Brain microvascular endothelial cell (primary cell): ENCODE measurements at regions not wholly inside any gene's neighbourhood (a gene's known extent, or its start where the extent isn't known, plus 50 kb on each side); places are given as distances from the start of the nearest gene placed in this dataset.

Experiments
- DNase-seq: peaks from one replicate; pipeline ENCODE4 v3.0.0-alpha.2; 2020
- H3K27ac ChIP-seq: fragments of 250-450 bp; sonication (Bioruptor Pico); 2 replicates; pipeline ENCODE4 v1.5.1; 2020; ENCODE audit warnings: mild to moderate bottlenecking, moderate library complexity
- H3K27me3 ChIP-seq: fragments of 250-450 bp; sonication (Bioruptor Pico); replicated peaks from 2 replicates; pipeline ENCODE4 v1.5.1; 2020; ENCODE audit warnings: mild to moderate bottlenecking
- H3K36me3 ChIP-seq: fragments of 250-450 bp; sonication (Bioruptor Pico); replicated peaks from 2 replicates; pipeline ENCODE4 v1.5.1; 2020; ENCODE audit warnings: mild to moderate bottlenecking
- H3K4me3 ChIP-seq: 2 replicates; pipeline ENCODE4 v1.5.1; 2011; ENCODE audit warnings: low read depth, mild to moderate bottlenecking, control low read depth, low read length, moderate library complexity
- CTCF ChIP-seq: IDR thresholded peaks from 2 replicates; pipeline ENCODE4 v1.5.1; 2011; ENCODE audit warnings: low read depth, mild to moderate bottlenecking, moderate library complexity, low read length, control low read depth, inconsistent platforms; ENCODE audit errors: missing control alignments
- in situ Hi-C: cut with HindIII; loops from 2 replicates; pipeline ENCODE4 v1.10.0; 2017; ENCODE audit warnings: low sequenced_read_pairs, low pct_ligation_motif_present

- Histone ChIP-seq H3K4me3 (no peak overlapping the region), H3K36me3 (no peaks in the 10 kb centered on the region), H3K27ac (no peak overlapping the region), H3K27me3 (no peaks in the 10 kb centered on the region)
- TF ChIP-seq CTCF: no peak
- in situ Hi-C loops: no loop called here
- no peak for DNase-seq
Observed at GRCh38 chr3:72191209-72191960, 406.4 kb upstream of the PROK2 start.

GRCh38 chr3:72190050-72190449, 405.1 kb upstream of the PROK2 start:
- in situ Hi-C loops: no loop called here
- no peaks in the 10 kb centered on the region for H3K27me3 ChIP-seq
- H3K4me3 ChIP-seq: no peak overlapping the region
- DNase-seq: no peak
- no peaks in the 10 kb centered on the region for H3K36me3 ChIP-seq
- TF ChIP-seq CTCF: no peak
- H3K27ac ChIP-seq: no peak overlapping the region

- no peak for DNase-seq
- Histone ChIP-seq H3K27me3 (no peaks in the 10 kb centered on the region), H3K4me3 (no peak overlapping the region), H3K27ac (no peak overlapping the region), H3K36me3 (no peaks in the 10 kb centered on the region)
- in situ Hi-C loops: no loop called here
- TF ChIP-seq CTCF: no peak
Observed at GRCh38 chr3:72189339-72189738, 404.4 kb upstream of the PROK2 start.

- TF ChIP-seq CTCF: no peak
- Histone ChIP-seq H3K27ac (no peak overlapping the region), H3K4me3 (no peak overlapping the region), H3K36me3 (no peaks in the 10 kb centered on the region), H3K27me3 (no peaks in the 10 kb centered on the region)
- DNase-seq: no peak
- in situ Hi-C loops: no loop called here
Observed at GRCh38 chr3:72188536-72188935, 403.6 kb upstream of the PROK2 start.

- no peak overlapping the region for H3K27ac ChIP-seq
- in situ Hi-C loops: no loop called here
- DNase-seq: no peak
- H3K36me3 ChIP-seq: no peaks in the 10 kb centered on the region
- no peak overlapping the region for H3K4me3 ChIP-seq
- peak; percentile 31 for TF ChIP-seq CTCF
- no peaks in the 10 kb centered on the region for H3K27me3 ChIP-seq
Observed at GRCh38 chr3:72187131-72187530, 402.2 kb upstream of the PROK2 start.

- Histone ChIP-seq H3K4me3 (no peak overlapping the region), H3K27me3 (no peaks in the 10 kb centered on the region), H3K27ac (peak overlapping the region; percentile 52), H3K36me3 (no peaks in the 10 kb centered on the region)
- no peak for TF ChIP-seq CTCF
- in situ Hi-C loops: no loop called here
- peak; percentile 25 for DNase-seq
Observed at GRCh38 chr3:72186400-72186855, 401.5 kb upstream of the PROK2 start.
